PFSK-1 (cell line): ENCODE measurements at regions not wholly inside any gene's neighbourhood (a gene's known extent, or its start where the extent isn't known, plus 50 kb on each side); places are given as distances from the start of the nearest gene placed in this dataset.

Source experiments
- POLR2AphosphoS5 ChIP-seq: IDR thresholded peaks from 2 replicates; pipeline ENCODE4 v1.6.1; 2012; ENCODE audit warnings: low read depth, mild to moderate bottlenecking, control low read depth, low read length, moderate library complexity
- TAF1 ChIP-seq: IDR thresholded peaks from 2 replicates; pipeline ENCODE4 v1.6.1; 2012; ENCODE audit warnings: low read length, control low read depth, borderline replicate concordance; ENCODE audit not compliant: insufficient read depth

DNA sequence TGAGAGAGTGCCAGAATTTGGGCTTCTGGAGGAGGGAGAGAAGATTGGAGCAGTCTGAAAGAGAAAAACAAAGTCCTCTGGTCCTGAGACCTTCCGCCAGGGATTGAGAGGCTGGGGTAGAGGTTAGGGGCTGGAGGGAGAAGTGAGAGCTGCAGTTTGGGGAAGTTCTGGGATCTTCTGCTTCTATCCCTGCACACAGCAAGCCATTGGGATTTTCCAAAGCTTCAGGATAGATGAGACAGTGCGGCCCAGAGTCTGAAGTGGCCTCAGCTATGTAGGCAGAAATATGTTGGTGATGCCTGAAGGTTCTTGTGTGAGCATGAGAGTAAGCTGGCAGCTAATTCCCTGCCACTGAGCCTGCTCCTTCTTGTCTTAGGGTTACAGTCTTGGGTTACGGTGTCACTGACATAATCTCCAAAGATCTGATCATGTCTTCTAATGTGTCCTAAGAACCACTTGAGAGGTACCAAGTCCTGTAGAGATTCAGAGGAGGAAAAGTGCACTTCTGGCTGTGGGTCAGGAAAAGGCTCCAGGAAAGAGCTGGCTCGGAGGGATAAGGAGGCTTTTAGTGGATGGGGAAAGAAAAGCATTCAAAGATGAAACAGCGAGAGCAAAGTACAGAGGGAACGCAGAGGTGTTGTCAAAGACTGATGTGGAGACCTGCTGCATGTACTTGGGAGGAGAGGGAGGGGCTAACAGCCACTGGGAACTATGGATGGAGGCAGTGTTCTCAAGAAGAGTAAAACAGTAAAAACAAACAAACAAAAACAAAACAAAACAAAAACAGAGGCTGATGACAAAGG, 131.1 kb upstream of the MYLIP start:
- TF ChIP-seq POLR2AphosphoS5 (no peak), TAF1 (no peak)
